GM11168 (cell line): ENCODE measurements at regions not wholly inside any gene's neighbourhood (a gene's known extent, or its start where the extent isn't known, plus 50 kb on each side); places are given as distances from the start of the nearest gene placed in this dataset.

Experiments used
- in situ Hi-C: fragments of 300-500 bp; cut with MboI; formaldehyde crosslinking; loops from one replicate; pipeline ENCODE4 v1.12.0; 2022; ENCODE audit warnings: low sequenced_read_pairs; ENCODE audit not compliant: unreplicated experiment

DNA sequence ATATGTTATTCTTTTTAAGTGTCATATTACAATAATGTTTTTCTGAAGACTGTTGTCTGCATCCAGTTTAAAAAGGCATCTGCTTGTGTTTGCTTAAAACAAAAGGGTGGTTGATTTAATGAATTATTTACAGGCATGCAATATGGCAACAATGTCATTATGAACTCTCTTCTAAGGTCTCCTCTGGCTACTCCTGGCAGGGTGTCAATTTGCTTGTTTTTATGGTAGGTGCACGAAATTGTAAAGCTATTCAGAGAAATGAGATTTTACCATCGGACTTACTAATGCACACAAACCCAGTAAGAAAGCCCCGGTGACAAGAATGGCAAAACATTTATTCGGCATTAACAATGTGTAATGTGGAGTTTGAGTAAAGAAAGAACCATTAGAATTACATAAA lies 539.8 kb upstream of the ZNF608 start:
- in situ Hi-C loops: no loop called here

DNA sequence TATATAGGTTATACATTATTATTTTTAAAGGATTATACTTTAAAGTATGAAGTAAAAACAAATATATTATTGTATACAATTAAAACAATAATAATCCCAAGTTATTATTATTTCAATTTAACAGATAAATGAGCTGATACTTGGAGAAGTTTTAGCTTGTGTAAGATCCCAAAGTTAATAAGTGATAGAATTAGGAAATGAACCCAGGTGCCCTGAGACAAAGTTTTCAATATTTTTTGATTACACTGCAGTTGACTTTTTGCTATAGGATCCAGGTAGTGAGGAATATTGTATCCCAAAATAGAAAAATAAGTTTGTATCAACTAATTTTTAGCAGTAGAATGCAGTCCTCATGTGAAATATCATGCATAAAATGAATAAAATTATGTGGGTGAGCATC lies 543.2 kb upstream of the ZNF608 start:
- in situ Hi-C loops: no loop called here

DNA sequence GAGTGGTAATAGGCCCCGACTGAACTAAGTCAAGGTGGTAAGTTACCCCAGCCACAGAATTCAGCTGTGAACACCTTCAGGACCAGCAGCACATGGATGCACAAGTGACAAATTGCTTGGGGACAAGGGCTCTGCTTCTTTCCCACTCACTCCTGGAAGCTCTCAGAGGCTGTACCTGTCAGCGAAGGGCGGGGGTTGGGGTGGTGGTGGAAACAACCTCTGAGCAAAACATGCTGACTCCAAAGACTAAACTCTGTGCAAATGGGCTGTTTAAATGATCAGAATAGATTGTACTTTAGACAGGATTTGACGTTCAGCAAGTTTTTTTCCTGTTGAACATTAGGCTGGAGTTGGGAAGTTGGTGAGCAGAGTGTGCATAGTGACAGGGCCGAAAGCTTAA lies 544.5 kb upstream of the ZNF608 start:
- in situ Hi-C loops: no loop called here

GRCh38 chr5:125291447-125291846 lies 545.0 kb upstream of the ZNF608 start:
- in situ Hi-C loops: no loop called here

- in situ Hi-C loops: no loop called here
Observed at GRCh38 chr5:125293223-125293622, 546.8 kb upstream of the ZNF608 start.

DNA sequence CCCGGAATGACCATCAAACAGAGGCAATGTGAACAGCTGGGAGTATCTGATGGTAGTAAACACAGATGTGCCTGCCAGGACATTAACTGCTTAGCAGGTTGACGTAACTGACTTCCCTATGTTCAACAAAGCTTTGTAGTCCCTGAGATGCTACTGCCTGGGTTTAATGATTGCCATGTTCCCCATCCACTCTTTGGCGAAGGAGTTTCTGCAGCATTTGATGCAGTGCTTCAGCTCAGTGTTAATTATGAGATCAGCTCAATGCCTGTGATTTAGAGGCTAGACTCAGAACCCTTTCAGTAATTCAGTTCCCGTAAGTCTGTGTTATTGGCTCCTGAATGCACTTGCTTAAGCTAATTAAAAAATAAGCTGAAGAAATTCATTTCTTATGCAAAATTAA lies 547.3 kb upstream of the ZNF608 start:
- in situ Hi-C loops: no loop called here

DNA sequence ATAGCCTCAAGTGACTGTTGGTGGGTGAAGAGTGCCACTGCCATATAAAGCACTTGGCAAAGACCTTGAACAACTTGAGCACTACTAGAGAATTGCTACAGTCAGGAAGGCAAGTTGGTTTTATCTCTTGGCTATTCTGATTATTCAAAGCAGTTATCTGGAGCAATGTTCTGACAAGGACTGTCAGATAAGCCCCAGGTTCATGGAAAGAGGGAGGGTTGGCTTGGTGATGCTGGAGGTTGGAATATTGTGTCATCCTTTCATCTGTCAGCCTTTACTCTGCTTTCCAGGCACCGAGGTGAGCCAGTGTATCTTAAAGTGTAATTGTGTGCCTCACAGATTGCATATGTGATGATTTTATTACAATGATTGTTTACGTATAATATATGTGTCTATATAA lies 548.4 kb upstream of the ZNF608 start:
- in situ Hi-C loops: no loop called here

- in situ Hi-C loops: no loop called here
Observed at GRCh38 chr5:125295405-125295872, 549.0 kb upstream of the ZNF608 start.

GRCh38 chr5:125298258-125298657 lies 551.8 kb upstream of the ZNF608 start:
- in situ Hi-C loops: no loop called here

DNA sequence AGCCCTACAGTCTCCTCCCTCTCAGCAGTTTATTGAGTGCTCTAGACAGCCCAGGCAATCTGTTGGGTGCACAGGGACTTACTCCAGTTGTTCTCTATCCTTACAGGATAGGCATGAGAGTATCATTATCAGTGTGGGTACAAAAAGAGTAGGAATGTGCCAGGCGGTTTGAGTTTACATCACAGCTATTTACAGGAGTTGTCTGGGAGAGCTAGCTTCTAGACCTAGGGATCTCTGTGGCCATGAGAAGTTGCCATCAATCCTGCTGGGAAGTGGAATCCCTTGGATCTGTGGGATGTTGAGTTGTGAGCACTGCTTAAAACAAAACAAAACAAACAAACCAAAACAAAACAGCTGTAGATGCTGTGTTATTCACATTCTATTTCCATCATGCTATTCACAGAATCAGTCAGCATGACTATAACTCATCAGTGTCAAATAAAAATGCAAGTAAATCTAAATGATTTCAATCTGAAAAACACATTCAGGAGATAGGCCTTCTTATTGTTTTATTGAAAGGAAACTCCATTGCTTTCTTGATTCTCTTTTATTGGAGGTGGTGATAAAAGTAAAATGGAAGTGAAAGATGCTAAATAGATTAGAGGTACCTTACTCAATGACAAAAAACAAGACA lies 552.4 kb upstream of the ZNF608 start:
- in situ Hi-C loops: no loop called here

DNA sequence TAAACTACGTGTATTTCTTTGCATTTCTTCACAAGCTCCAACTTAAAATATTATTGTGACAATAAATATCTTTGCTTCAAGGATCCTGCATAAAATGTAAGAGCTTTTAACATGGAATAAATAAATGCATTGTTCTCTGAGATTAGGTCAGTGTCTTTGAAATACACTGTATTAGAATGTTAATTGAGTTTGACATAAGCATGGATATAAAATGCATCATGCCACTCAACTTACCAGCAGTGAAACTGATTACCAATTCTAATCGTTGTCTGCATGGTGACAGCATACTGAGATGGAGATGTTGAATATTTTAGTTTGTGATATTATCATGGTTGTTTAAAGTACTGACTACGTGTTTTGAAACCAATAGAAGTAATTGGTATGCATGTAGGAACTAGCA lies 555.3 kb upstream of the ZNF608 start:
- in situ Hi-C loops: no loop called here

GRCh38 chr5:125302577-125302976 lies 556.1 kb upstream of the ZNF608 start:
- in situ Hi-C loops: no loop called here

DNA sequence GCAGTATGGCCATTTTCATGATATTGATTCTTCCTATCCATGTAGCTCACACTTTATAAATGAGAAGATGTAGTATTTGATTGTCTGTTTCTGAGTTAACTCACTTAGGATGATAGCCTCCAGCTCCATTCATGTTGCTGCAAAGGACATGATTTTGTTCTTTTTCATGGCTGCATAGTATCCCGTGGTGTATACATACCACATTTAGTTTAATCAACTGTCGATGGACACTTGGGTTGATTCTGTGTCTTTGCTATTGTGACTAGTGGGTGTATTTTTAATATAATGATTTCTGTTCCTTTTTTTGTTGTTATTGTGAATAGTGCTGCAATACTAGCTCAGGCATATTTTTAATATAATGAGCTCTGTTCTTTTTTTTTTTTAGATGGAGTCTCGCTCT lies 560.3 kb upstream of the ZNF608 start:
- in situ Hi-C loops: no loop called here

DNA sequence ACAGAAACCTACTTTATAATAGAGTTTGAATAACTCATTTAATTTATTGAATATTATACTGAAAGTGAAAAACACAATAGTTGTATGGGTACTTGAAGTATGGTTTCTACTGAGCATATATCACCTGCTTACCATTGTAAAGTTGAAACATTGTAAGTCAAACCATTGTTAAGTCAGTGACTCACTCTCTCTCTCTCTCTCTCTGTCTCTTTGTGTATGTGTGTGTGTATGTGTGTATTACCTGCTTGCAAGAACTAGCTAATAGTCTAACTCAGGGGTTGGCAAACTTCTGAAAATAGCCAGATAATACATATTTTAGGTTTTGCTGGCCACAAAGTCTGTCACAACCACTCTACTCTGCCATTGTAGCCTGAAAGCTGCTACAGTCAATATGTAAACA lies 564.3 kb upstream of the ZNF608 start:
- in situ Hi-C loops: no loop called here

GRCh38 chr5:125311743-125312142 lies 565.3 kb upstream of the ZNF608 start:
- in situ Hi-C loops: no loop called here

DNA sequence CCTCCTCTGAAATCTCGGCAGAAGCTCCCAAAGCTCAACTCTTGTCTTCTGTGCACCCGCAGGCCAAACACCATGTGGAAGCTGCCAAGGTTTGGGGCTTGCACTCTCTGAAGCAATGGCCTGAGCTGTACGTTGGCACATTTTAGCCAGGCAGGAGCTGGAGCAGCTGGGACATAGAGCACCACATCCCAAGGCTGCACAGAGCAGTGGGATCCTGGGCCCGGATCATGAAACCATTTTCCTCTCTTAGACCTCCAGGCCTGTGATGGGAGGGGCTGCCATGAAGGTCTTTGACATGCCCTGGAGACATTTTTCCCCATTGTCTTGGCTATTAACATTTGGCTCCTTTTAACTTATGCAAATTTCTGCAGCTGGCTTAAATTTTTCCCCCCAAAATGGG lies 567.1 kb upstream of the ZNF608 start:
- in situ Hi-C loops: no loop called here

DNA sequence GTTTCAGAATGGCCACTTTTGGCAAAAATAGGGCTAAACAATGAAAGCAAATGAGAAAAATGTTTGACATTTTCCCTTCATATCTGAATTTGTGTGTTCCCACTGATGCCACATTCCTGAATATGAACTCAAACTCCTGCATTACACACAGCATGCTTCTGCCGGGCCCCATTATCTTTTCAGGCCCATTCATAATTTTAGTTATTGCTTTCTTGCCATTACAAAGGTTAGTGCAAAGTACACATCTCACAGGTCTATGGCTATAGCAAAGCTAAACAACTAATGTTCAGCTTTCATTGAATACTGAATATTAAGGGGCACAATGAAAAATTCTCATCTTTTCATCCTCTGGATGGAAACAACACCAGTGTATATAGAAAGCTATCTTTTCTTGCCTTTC lies 568.9 kb upstream of the ZNF608 start:
- in situ Hi-C loops: no loop called here

- in situ Hi-C loops: no loop called here
Observed at GRCh38 chr5:125316391-125316790, 570.0 kb upstream of the ZNF608 start.

DNA sequence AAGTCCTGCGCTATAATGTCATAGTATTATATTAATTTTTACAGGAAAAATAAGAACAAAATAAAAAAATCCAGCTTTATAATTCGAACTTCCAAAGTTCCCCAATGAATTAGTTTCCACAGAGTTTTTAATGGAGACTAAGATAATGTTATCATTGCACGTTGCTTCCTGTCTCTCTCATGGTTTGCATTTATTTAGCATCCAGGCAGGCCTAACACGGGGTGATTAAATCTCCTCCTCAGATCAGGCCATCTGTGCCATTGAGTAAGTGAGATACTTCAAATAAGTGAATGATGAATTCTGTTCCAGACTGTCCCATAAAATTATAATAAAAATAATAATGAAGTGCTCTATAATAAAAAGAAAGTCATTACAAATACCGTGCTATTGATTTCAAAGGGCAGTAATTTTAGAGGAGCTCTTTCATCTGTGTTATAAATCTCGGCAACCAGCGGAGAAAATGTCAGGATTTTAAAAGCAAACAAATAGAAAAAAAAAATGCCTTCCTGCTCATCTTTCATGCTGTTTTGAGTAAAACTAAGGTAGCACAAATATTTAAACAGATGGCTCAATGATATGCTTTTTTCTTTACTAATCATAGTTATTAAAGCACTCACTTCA lies 570.6 kb upstream of the ZNF608 start:
- in situ Hi-C loops: no loop called here

DNA sequence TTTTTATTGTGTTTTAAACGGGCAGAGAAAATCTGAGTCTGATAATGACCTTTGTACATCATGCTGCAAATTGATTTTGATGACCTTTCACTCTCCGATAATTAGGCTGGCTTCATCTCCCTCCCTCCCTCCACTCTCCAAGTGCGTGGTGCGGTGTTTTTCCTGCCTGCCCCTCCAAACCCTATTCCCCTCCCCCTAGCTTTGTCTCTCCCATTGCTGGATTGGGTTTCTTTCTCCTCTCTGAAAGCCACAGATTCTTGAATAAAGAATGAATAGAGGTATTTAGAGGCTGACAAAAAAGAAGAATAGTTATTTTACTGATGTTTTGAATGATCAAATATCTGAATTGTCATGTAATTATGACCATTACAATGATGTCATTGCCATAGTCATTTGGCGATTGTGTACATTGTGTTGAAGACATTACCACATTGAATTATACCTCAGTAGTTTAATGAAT lies 571.1 kb upstream of the ZNF608 start:
- in situ Hi-C loops: no loop called here

DNA sequence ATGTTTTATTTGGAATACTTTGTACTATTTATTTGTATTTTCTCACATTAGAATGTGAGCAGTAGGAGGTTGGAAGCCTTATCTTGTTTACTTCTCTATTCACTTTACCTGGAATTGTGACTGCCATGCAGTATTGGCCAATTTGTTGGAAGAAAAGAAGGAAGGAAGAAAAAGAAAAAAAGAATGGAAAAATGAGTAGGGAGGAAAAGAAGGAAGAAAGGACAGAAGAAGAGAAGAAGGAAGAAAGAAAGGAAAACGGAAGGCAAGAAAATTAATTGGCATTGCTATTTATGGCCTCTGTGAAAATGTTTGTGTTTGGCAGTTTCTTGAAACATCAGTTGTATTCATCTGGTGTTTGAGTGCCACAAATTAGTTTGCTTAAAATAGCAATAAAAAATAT lies 575.2 kb upstream of the ZNF608 start:
- in situ Hi-C loops: no loop called here

- in situ Hi-C loops: no loop called here
Observed at GRCh38 chr5:125323613-125324012, 577.2 kb upstream of the ZNF608 start.
